Mammary epithelial cell (primary cell): ENCODE measurements at regions not wholly inside any gene's neighbourhood (a gene's known extent, or its start where the extent isn't known, plus 50 kb on each side); places are given as distances from the start of the nearest gene placed in this dataset.

ENCODE experiments used
- EZH2 ChIP-seq: IDR thresholded peaks from 2 replicates; pipeline ENCODE4 v1.6.1; 2012; ENCODE audit warnings: low read length, inconsistent platforms, borderline replicate concordance
- TF ChIP-seq, protein P1 (sequence below), 2 donors: IDR thresholded peaks in 1 of 2; conservative IDR thresholded peaks in 1 of 2; 2 replicates each; pipeline ENCODE4 v1.5.1; 2011 to 2012; ENCODE audit warnings: inconsistent platforms in 2 of 2, low read length in 2 of 2, mild to moderate bottlenecking in 2 of 2, control low read depth in 1 of 2, low read depth in 1 of 2; ENCODE audit not compliant: insufficient read depth in 1 of 2; ENCODE audit errors: extremely low read depth in 1 of 2

DNA sequence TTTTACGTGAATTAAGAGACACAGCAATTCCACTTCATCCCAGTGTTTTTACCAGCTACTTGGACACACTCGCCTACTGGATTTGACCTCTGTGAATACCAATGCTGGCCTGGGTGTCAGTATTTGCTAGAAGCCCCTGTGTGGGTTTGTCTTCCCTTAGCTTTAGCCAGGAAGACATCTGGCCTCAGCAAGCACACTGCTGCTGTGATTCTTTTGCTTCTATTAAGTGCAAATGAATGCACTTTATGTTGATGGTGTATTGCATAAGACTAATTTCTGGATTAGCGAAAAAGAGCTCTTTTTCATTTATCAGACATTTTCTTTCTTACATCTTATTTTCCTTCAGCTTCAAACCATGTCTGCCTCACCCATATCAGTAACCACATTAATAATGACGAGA is 140.0 kb downstream of the CHRM3 start:
- TF ChIP-seq, protein P1, sequence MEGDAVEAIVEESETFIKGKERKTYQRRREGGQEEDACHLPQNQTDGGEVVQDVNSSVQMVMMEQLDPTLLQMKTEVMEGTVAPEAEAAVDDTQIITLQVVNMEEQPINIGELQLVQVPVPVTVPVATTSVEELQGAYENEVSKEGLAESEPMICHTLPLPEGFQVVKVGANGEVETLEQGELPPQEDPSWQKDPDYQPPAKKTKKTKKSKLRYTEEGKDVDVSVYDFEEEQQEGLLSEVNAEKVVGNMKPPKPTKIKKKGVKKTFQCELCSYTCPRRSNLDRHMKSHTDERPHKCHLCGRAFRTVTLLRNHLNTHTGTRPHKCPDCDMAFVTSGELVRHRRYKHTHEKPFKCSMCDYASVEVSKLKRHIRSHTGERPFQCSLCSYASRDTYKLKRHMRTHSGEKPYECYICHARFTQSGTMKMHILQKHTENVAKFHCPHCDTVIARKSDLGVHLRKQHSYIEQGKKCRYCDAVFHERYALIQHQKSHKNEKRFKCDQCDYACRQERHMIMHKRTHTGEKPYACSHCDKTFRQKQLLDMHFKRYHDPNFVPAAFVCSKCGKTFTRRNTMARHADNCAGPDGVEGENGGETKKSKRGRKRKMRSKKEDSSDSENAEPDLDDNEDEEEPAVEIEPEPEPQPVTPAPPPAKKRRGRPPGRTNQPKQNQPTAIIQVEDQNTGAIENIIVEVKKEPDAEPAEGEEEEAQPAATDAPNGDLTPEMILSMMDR (conservative IDR thresholded peaks at IDR 0.05 in 1 of 2, IDR thresholded peaks at IDR 0.05 in 1 of 2; ENCODE audit: extremely low read depth in 1 of 2, insufficient read depth in 1 of 2, low read depth in 1 of 2, low read length in 2 of 2), result no peak
- TF ChIP-seq EZH2, result no peak
